Thymus (tissue), 11 donors: ENCODE measurements at regions not wholly inside any gene's neighbourhood (a gene's known extent, or its start where the extent isn't known, plus 50 kb on each side); places are given as distances from the start of the nearest gene placed in this dataset.
"Not testable (repeated sequence)": the region's sequence is repeated elsewhere in the genome, so short reads cannot be mapped to it uniquely, and the experiment has no call there.

ENCODE experiments used
- DNase-seq, 9 donors: peaks; one replicate each; pipeline ENCODE4 v3.0.0-alpha.2; 2013; ENCODE audit warnings: low spot score in 9 of 9, low read depth in 6 of 9, missing footprints in 1 of 9
- H3K27ac ChIP-seq, 2 donors: one replicate each; pipeline ENCODE4 v1.5.1; 2013; ENCODE audit warnings: control low read depth in 1 of 2, low read depth in 1 of 2, low read length in 1 of 2, mild to moderate bottlenecking in 1 of 2, moderate library complexity in 1 of 2
- H3K27me3 ChIP-seq, 2 donors: one replicate each; pipeline ENCODE4 v1.5.1; 2013; ENCODE audit warnings: low read length in 1 of 2; ENCODE audit not compliant: control insufficient read depth in 2 of 2, insufficient read depth in 1 of 2
- H3K36me3 ChIP-seq, 2 donors: one replicate each; pipeline ENCODE4 v1.5.1; 2013; ENCODE audit warnings: low read length in 1 of 2, mild to moderate bottlenecking in 1 of 2, moderate library complexity in 1 of 2; ENCODE audit not compliant: control insufficient read depth in 2 of 2, insufficient read depth in 2 of 2
- H3K4me1 ChIP-seq, 2 donors: one replicate each; pipeline ENCODE4 v1.5.1; 2013; ENCODE audit warnings: low read length in 2 of 2; ENCODE audit not compliant: control insufficient read depth in 2 of 2, insufficient read depth in 2 of 2
- H3K4me3 ChIP-seq, 2 donors: one replicate each; pipeline ENCODE4 v1.5.1; 2013; ENCODE audit warnings: low read length in 2 of 2, control low read depth in 1 of 2, mild to moderate bottlenecking in 1 of 2
- H3K9me3 ChIP-seq, 2 donors: one replicate each; pipeline ENCODE4 v1.5.1; 2013; ENCODE audit warnings: low read length in 1 of 2, mild to moderate bottlenecking in 1 of 2; ENCODE audit not compliant: control insufficient read depth in 2 of 2, insufficient read depth in 1 of 2
- WGBS: extraction: QIAGEN DNeasy Blood & Tissue Kit; methylation state at CpG from one replicate; pipeline ENCODE4 v1.1.7; 2013; 5-methylcytosine and 5-hydroxymethylcytosine counted together
- donor health status: healthy.

DNA sequence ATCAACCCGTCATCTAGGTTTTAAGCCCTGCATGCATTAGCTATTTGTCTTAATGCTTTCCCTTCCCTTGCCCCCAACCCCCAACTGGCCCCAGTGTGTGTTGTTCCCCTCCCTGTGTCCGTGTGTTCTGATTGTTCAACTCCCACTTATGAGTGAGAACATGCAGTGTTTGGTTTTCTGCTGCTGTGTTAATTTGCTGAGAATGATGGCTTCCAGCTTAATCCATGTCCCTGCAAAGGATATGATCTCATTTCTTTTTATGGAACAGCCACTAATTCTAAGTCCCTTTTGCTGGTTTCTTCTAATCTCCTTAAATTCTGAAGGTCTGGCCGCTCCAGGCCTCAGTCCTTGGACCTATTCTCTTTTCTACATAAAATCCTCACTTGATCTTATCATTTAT lies 220.4 kb upstream of the GLRA2 start:
- 81% methylated on average over 3 of the region's 3 CpGs for WGBS
- H3K4me3 ChIP-seq, H3K27ac ChIP-seq, H3K4me1 ChIP-seq, H3K9me3 ChIP-seq, DNase-seq, H3K27me3 ChIP-seq, H3K36me3 ChIP-seq: not testable (repeated sequence)

GRCh38 chrX:14303891-14304290 lies 225.4 kb upstream of the GLRA2 start:
- Histone ChIP-seq H3K36me3 (no peaks in the 10 kb centered on the region), H3K27ac (no peak overlapping the region), H3K4me1 (no peaks in the 10 kb centered on the region), H3K9me3 (no peaks in the 10 kb centered on the region), H3K4me3 (no peak overlapping the region), H3K27me3 (no peaks in the 10 kb centered on the region)
- 97% methylated on average over 2 of the region's 2 CpGs for WGBS
- no peak for DNase-seq

GRCh38 chrX:14302561-14302960 lies 226.8 kb upstream of the GLRA2 start:
- not testable (repeated sequence) for DNase-seq, H3K27ac ChIP-seq, H3K27me3 ChIP-seq, H3K9me3 ChIP-seq, H3K36me3 ChIP-seq, H3K4me1 ChIP-seq, H3K4me3 ChIP-seq
- 95% methylated on average over 25 of the region's 28 CpGs for WGBS

- no peak overlapping the region for H3K27ac ChIP-seq
- H3K4me1 ChIP-seq, result no peaks in the 10 kb centered on the region
- H3K27me3 ChIP-seq, result no peaks in the 10 kb centered on the region
- 88% methylated on average over 2 of the region's 2 CpGs for WGBS
- DNase-seq, result no peak
- no peak overlapping the region for H3K4me3 ChIP-seq
- no peaks in the 10 kb centered on the region for H3K36me3 ChIP-seq
- no peaks in the 10 kb centered on the region for H3K9me3 ChIP-seq
Observed at GRCh38 chrX:14300376-14300775, 229.0 kb upstream of the GLRA2 start.

GRCh38 chrX:14295426-14295825 lies 233.9 kb upstream of the GLRA2 start:
- Histone ChIP-seq H3K4me1 (no peaks in the 10 kb centered on the region), H3K27me3 (no peaks in the 10 kb centered on the region), H3K36me3 (no peaks in the 10 kb centered on the region), H3K9me3 (no peaks in the 10 kb centered on the region), H3K4me3 (no peak overlapping the region), H3K27ac (no peak overlapping the region)
- DNase-seq, result no peak

- H3K4me1 ChIP-seq, result no peaks in the 10 kb centered on the region
- 82% methylated on average over 10 of the region's 10 CpGs for WGBS
- no peak overlapping the region for H3K4me3 ChIP-seq
- no peaks in the 10 kb centered on the region for H3K36me3 ChIP-seq
- H3K27ac ChIP-seq, result no peak overlapping the region
- no peaks in the 10 kb centered on the region for H3K27me3 ChIP-seq
- H3K9me3 ChIP-seq, result no peaks in the 10 kb centered on the region
- no peak for DNase-seq
Observed at GRCh38 chrX:14291666-14292500, 237.5 kb upstream of the GLRA2 start.

DNA sequence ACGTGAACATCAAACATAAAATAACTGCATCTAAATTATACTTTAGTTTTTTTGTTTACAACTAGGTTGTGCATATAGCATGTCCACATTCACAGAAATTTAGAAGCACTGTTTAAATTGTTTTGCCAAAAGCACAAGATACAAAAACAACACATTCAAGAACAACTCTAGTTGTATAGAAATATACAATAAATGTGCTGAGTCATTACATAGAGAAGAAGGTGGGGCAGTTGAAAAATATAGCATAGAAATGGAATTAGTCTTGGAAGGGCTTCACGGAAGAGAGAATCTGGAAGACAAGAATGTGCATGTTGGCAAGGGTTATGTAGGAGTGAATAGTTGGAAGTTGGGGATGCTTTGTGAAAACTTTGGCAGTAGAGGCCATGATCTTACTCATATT lies 239.0 kb upstream of the GLRA2 start:
- H3K27me3 ChIP-seq, result no peaks in the 10 kb centered on the region
- no peaks in the 10 kb centered on the region for H3K9me3 ChIP-seq
- H3K36me3 ChIP-seq, result no peaks in the 10 kb centered on the region
- WGBS, result 96% methylated on average over 2 of the region's 2 CpGs
- H3K27ac ChIP-seq, result no peak overlapping the region
- no peak for DNase-seq
- no peak overlapping the region for H3K4me3 ChIP-seq
- no peaks in the 10 kb centered on the region for H3K4me1 ChIP-seq

DNA sequence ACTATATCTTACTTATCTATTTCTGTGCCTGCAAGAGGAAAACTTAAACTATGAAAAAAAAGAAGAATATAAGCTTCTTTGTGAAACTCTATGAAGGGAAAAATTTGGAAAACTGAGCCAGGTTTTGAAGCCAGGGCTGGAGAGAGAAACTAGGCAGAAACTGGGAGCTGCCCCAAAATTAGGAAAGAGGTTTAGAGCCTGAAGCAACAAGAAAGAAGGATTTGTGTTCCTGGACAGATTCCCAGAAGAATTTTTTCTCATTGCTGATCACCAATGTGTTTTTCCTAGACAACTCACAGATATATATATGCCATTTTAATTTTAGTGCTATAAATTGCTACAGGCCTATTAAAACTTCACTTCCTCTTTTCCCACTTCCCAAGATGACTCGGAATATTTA lies 245.0 kb upstream of the GEMIN8 start:
- Histone ChIP-seq H3K27ac (no peak overlapping the region), H3K9me3 (no peaks in the 10 kb centered on the region), H3K27me3 (no peaks in the 10 kb centered on the region), H3K4me3 (no peak overlapping the region), H3K4me1 (no peaks in the 10 kb centered on the region), H3K36me3 (no peaks in the 10 kb centered on the region)
- no peak for DNase-seq
- WGBS, result 88% methylated on average over 1 of the region's 1 CpG

GRCh38 chrX:14267216-14267615 lies 237.5 kb upstream of the GEMIN8 start:
- DNase-seq, result no peak
- Histone ChIP-seq H3K4me1 (no peaks in the 10 kb centered on the region), H3K27me3 (no peaks in the 10 kb centered on the region), H3K36me3 (no peaks in the 10 kb centered on the region), H3K9me3 (no peaks in the 10 kb centered on the region), H3K4me3 (no peak overlapping the region), H3K27ac (no peak overlapping the region)
